IMR-90 (cell line): ENCODE measurements at regions not wholly inside any gene's neighbourhood (a gene's known extent, or its start where the extent isn't known, plus 50 kb on each side); places are given as distances from the start of the nearest gene placed in this dataset.
"Not testable (repeated sequence)": the region's sequence is repeated elsewhere in the genome, so short reads cannot be mapped to it uniquely, and the experiment has no call there.

ENCODE experiments used
- ATAC-seq: fragments of 200-7000 bp; cut with Tn5 transposase; 2 replicates; pipeline ENCODE4 v1.9.1; 2020; ENCODE audit warnings: low read depth, mild to moderate bottlenecking, moderate library complexity
- BruUV-seq: library from RNA; stranded (reverse); fragments of 400-500 nt; replicated peaks from 2 replicates; lab custom pipeline; 2021; lab: Mats Ljungman, UMichigan
- CTCF ChIA-PET: fragments of 300-600 bp; formaldehyde crosslinking; extraction: SDS; loops from one replicate; lab custom pipeline; 2021; ENCODE audit warnings: antibody characterized with exemption; lab: Yijun Ruan, JAX
- POLR2A ChIA-PET: fragments of 300-600 bp; sonication (Branson Sonifier 250); formaldehyde crosslinking; loops from one replicate; lab custom pipeline; 2022; ENCODE audit warnings: antibody characterized with exemption; ENCODE audit not compliant: unreplicated experiment; lab: Charles Lee
- DNase-seq: peaks from one replicate; pipeline ENCODE4 v3.0.0; 2013
- H2AFZ ChIP-seq: replicated peaks from 2 replicates; pipeline ENCODE3; 2013; ENCODE audit warnings: low read length, mild to moderate bottlenecking; ENCODE audit not compliant: poor library complexity
- H2AK5ac ChIP-seq: 2 replicates; pipeline ENCODE4 v1.6.1; 2013; ENCODE audit warnings: low read depth, low read length, inconsistent platforms
- H2AK9ac ChIP-seq: replicated peaks from 2 replicates; pipeline ENCODE3; 2013; ENCODE audit warnings: mild to moderate bottlenecking, low read depth, low read length, moderate library complexity; ENCODE audit not compliant: poor library complexity
- H2BK120ac ChIP-seq: 2 replicates; pipeline ENCODE4 v1.6.1; 2013; ENCODE audit warnings: low read depth, low read length, inconsistent platforms
- H2BK15ac ChIP-seq: 3 replicates; pipeline ENCODE4 v1.6.1; 2013; ENCODE audit warnings: low read depth, low read length, inconsistent platforms
- H2BK20ac ChIP-seq: 2 replicates; pipeline ENCODE4 v1.6.1; 2013; ENCODE audit warnings: low read depth, mild to moderate bottlenecking, inconsistent platforms, low read length, moderate library complexity
- H2BK5ac ChIP-seq: 2 replicates; pipeline ENCODE4 v1.6.1; 2013; ENCODE audit warnings: mild to moderate bottlenecking, low read depth, low read length, inconsistent platforms; ENCODE audit not compliant: poor library complexity, severe bottlenecking
- H3K14ac ChIP-seq: replicated peaks from 2 replicates; pipeline ENCODE4 v1.6.1; 2013; ENCODE audit warnings: low read depth, low read length, inconsistent platforms
- H3K18ac ChIP-seq: 2 replicates; pipeline ENCODE4 v1.6.1; 2013; ENCODE audit warnings: low read depth, low read length, control low read depth
- H3K23ac ChIP-seq: 2 replicates; pipeline ENCODE4 v1.6.1; 2013; ENCODE audit warnings: low read depth, low read length, inconsistent platforms
- H3K27ac ChIP-seq: 2 replicates; pipeline ENCODE4 v1.5.1; 2013; ENCODE audit warnings: mild to moderate bottlenecking, control low read depth, low read length; ENCODE audit not compliant: insufficient read depth
- H3K27me3 ChIP-seq: 2 replicates; pipeline ENCODE4 v1.6.1; 2013; ENCODE audit warnings: low read length; ENCODE audit not compliant: control insufficient read depth, insufficient read depth
- H3K36me3 ChIP-seq: 2 replicates; pipeline ENCODE4 v1.6.1; 2013; ENCODE audit warnings: low read length, mixed read lengths; ENCODE audit not compliant: control insufficient read depth, insufficient read depth
- H3K4ac ChIP-seq: 2 replicates; pipeline ENCODE4 v1.6.1; 2013; ENCODE audit warnings: low read depth, low read length, inconsistent platforms
- H3K4me1 ChIP-seq: 2 replicates; pipeline ENCODE4 v1.6.1; 2013; ENCODE audit warnings: low read length, mixed read lengths; ENCODE audit not compliant: control insufficient read depth, insufficient read depth
- H3K4me2 ChIP-seq: 2 replicates; pipeline ENCODE4 v1.6.1; 2013; ENCODE audit warnings: low read depth, mild to moderate bottlenecking, control low read depth, low read length, moderate library complexity
- H3K4me3 ChIP-seq: 2 replicates; pipeline ENCODE4 v1.5.1; 2013; ENCODE audit warnings: low read depth, mild to moderate bottlenecking, control low read depth, low read length, moderate library complexity; ENCODE audit not compliant: insufficient read depth
- H3K56ac ChIP-seq: 2 replicates; pipeline ENCODE4 v1.6.1; 2013; ENCODE audit warnings: low read length, inconsistent platforms; ENCODE audit not compliant: insufficient read depth; ENCODE audit errors: extremely low read depth
- H3K79me1 ChIP-seq, 2 experiments: 2 replicates each; pipeline ENCODE4 v1.6.1; 2013; ENCODE audit warnings: low read length in 2 of 2, inconsistent platforms in 1 of 2, low read depth in 1 of 2
- H3K9ac ChIP-seq: 2 replicates; pipeline ENCODE4 v1.6.1; 2013; ENCODE audit warnings: low read depth, low read length, control low read depth
- H3K9me1 ChIP-seq: 2 replicates; pipeline ENCODE4 v1.6.1; 2013; ENCODE audit warnings: low read length, inconsistent platforms; ENCODE audit not compliant: insufficient read depth
- H3K9me3 ChIP-seq: 2 replicates; pipeline ENCODE4 v1.6.1; 2013; ENCODE audit warnings: low read length; ENCODE audit not compliant: control insufficient read depth, insufficient read depth
- H4K20me1 ChIP-seq: 2 replicates; pipeline ENCODE4 v1.6.1; 2013; ENCODE audit warnings: low read length, inconsistent platforms; ENCODE audit not compliant: insufficient read depth
- H4K5ac ChIP-seq: 2 replicates; pipeline ENCODE4 v1.6.1; 2013; ENCODE audit warnings: mild to moderate bottlenecking, low read depth, low read length, control low read depth
- H4K8ac ChIP-seq, 2 experiments: 2 replicates each; pipeline ENCODE4 v1.6.1; 2013; ENCODE audit warnings: low read depth in 2 of 2, low read length in 2 of 2, control low read depth in 1 of 2, inconsistent platforms in 1 of 2
- H4K91ac ChIP-seq: 2 replicates; pipeline ENCODE4 v1.6.1; 2013; ENCODE audit warnings: low read depth, low read length, inconsistent platforms; ENCODE audit not compliant: insufficient read depth
- MAFK ChIP-seq: IDR thresholded peaks from 2 replicates; pipeline ENCODE4 v1.6.1; 2012; ENCODE audit warnings: low read depth, low read length, improper control_type of control experiment
- MXI1 ChIP-seq: IDR thresholded peaks from 2 replicates; pipeline ENCODE4 v1.6.1; 2012; ENCODE audit warnings: low read depth, mild to moderate bottlenecking, low read length, moderate library complexity, borderline replicate concordance
- WGBS, 2 experiments: methylation state at CpG; one replicate each; pipeline versions ENCODE4 v1.1.5 to v1.1.7; 2013; ENCODE audit warnings: missing lambda C conversion rate in 2 of 2; ENCODE audit not compliant: insufficient read length in 1 of 2; ENCODE audit errors: extremely low coverage in 2 of 2; 5-methylcytosine and 5-hydroxymethylcytosine counted together
- dilution Hi-C: fragments of 300-500 bp; cut with HindIII; formaldehyde crosslinking; loops from one replicate; pipeline ENCODE4 v1.14.3; 2018; ENCODE audit warnings: low sequenced_read_pairs; ENCODE audit not compliant: unreplicated experiment
- in situ Hi-C: fragments of 300-500 bp; cut with MboI; formaldehyde crosslinking; loops from 3 replicates; pipeline ENCODE4 v1.14.3; 2019; ENCODE audit warnings: low sequenced_read_pairs, inconsistent platforms, mixed read lengths
- intact Hi-C: fragments of 100-400 bp; cut with micrococcal nuclease; formaldehyde crosslinking; loops from 2 replicates; pipeline ENCODE4 v1.10.0; 2022

GRCh38 chr2:11877764-11878163 is 131.3 kb downstream of the LPIN1 start:
- Histone ChIP-seq H3K4me1 (peaks cover 4% of the 10 kb centered on the region; the same call in 1 of the 2 replicates), H3K9me1 (no peaks in the 10 kb centered on the region), H2BK120ac (no peak overlapping the region), H3K36me3 (no peaks in the 10 kb centered on the region), H3K79me1 (no peaks in the 10 kb centered on the region), H3K4me3 (no peak overlapping the region), H4K8ac (no peak overlapping the region), H2AK5ac (no peak overlapping the region), H3K27ac (no peak overlapping the region), H3K56ac (no peak overlapping the region), H3K23ac (no peak overlapping the region), H3K9ac (no peak overlapping the region), H3K27me3 (peaks cover 17% of the 10 kb centered on the region), H3K14ac (no peak overlapping the region), H2AK9ac (no peak overlapping the region), H3K4me2 (no peak overlapping the region), H3K4ac (no peak overlapping the region), H4K5ac (no peak overlapping the region), H2BK5ac (no peak overlapping the region), H4K20me1 (no peaks in the 10 kb centered on the region), H3K9me3 (no peaks in the 10 kb centered on the region), H2AFZ (no peak overlapping the region), H2BK15ac (no peak overlapping the region), H2BK20ac (no peak overlapping the region), H4K91ac (no peak overlapping the region), H3K18ac (no peak overlapping the region)
- POLR2A ChIA-PET, result no interaction called here
- TF ChIP-seq MXI1 (no peak), MAFK (peak; percentile 51; the same call in 1 of the 2 replicates)
- intact Hi-C loops (no loop called here), in situ Hi-C loops (no loop called here), dilution Hi-C loops (no loop called here)
- CTCF ChIA-PET, result no interaction called here
- no TSS peak for BruUV-seq
- WGBS, 2 experiments, result no CpG with 5 or more reads among the region's 3 CpGs
- no peak for ATAC-seq
- no peak for DNase-seq

GRCh38 chr2:11885253-11885652 is 138.8 kb downstream of the LPIN1 start:
- H3K9me1 ChIP-seq, H3K27me3 ChIP-seq, H4K8ac ChIP-seq, H3K18ac ChIP-seq, CTCF ChIA-PET, H2BK120ac ChIP-seq, H3K79me1 ChIP-seq, H3K56ac ChIP-seq, ATAC-seq, H3K4me1 ChIP-seq, BruUV-seq, H4K5ac ChIP-seq, H3K9me3 ChIP-seq, POLR2A ChIA-PET, H3K4me2 ChIP-seq, dilution Hi-C loops, H3K14ac ChIP-seq, H3K23ac ChIP-seq, H2BK15ac ChIP-seq, H3K9ac ChIP-seq, H2AK9ac ChIP-seq, H2AK5ac ChIP-seq, in situ Hi-C loops, H4K20me1 ChIP-seq, H2BK5ac ChIP-seq, intact Hi-C loops, H3K4me3 ChIP-seq, DNase-seq, H3K4ac ChIP-seq, H3K36me3 ChIP-seq, H2AFZ ChIP-seq, H2BK20ac ChIP-seq, H3K27ac ChIP-seq, H4K91ac ChIP-seq: not testable (repeated sequence)
- WGBS, 2 experiments, result no CpG with 5 or more reads among the region's 4 CpGs
